ENCODE measurements at regions not wholly inside any gene's neighbourhood (a gene's known extent, or its start where the extent isn't known, plus 50 kb on each side); places are given as distances from the start of the nearest gene placed in this dataset.
"Not testable (repeated sequence)": the region's sequence is repeated elsewhere in the genome, so short reads cannot be mapped to it uniquely, and the experiment has no call there.

GRCh38 chr3:70737666-70738290 lies 425.3 kb upstream of the MDFIC2 start:
- no peak for DNase-seq (ENCODE audit: low spot score)

- peak; percentile 62 for DNase-seq (ENCODE audit: low spot score)
Measured at GRCh38 chr3:70736009-70736408, 423.6 kb upstream of the MDFIC2 start.

- no peak for DNase-seq (ENCODE audit: low spot score)
Measured at GRCh38 chr3:70734756-70735155, 422.3 kb upstream of the MDFIC2 start.

GRCh38 chr3:70731046-70731445 lies 418.6 kb upstream of the MDFIC2 start:
- no peak for DNase-seq (ENCODE audit: low spot score)

- DNase-seq (ENCODE audit: low spot score) = no peak
Measured at GRCh38 chr3:70729845-70730244, 417.4 kb upstream of the MDFIC2 start.

- DNase-seq (ENCODE audit: low spot score) = no peak
Measured at GRCh38 chr3:70728311-70728710, 415.9 kb upstream of the MDFIC2 start.

- DNase-seq (ENCODE audit: low spot score) = peak; percentile 15
Measured at GRCh38 chr3:70726961-70727360, 414.5 kb upstream of the MDFIC2 start.

GRCh38 chr3:70726096-70726938 lies 413.9 kb upstream of the MDFIC2 start:
- DNase-seq (ENCODE audit: low spot score) = no peak

- DNase-seq (ENCODE audit: low spot score) = no peak
Measured at GRCh38 chr3:70722018-70722417, 409.6 kb upstream of the MDFIC2 start.

GRCh38 chr3:70716832-70717231 lies 404.4 kb upstream of the MDFIC2 start:
- peak; percentile 48 for DNase-seq (ENCODE audit: low spot score)

- no peak for DNase-seq (ENCODE audit: low spot score)
Measured at GRCh38 chr3:70712449-70713082, 400.1 kb upstream of the MDFIC2 start.

- DNase-seq (ENCODE audit: low spot score) = no peak
Measured at GRCh38 chr3:70703305-70704102, 391.1 kb upstream of the MDFIC2 start.

GRCh38 chr3:70702132-70702531 lies 389.7 kb upstream of the MDFIC2 start:
- DNase-seq (ENCODE audit: low spot score) = no peak

- no peak for DNase-seq (ENCODE audit: low spot score)
Measured at GRCh38 chr3:70684701-70685100, 372.3 kb upstream of the MDFIC2 start.

- not testable (repeated sequence) for DNase-seq (ENCODE audit: low spot score)
Measured at GRCh38 chr3:70675810-70676209, 363.4 kb upstream of the MDFIC2 start.

GRCh38 chr3:70658513-70659310 lies 346.3 kb upstream of the MDFIC2 start:
- DNase-seq (ENCODE audit: low spot score) = no peak

GRCh38 chr3:70657454-70657853 lies 345.0 kb upstream of the MDFIC2 start:
- no peak for DNase-seq (ENCODE audit: low spot score)

GRCh38 chr3:70647823-70648222 lies 335.4 kb upstream of the MDFIC2 start:
- DNase-seq (ENCODE audit: low spot score) = no peak

- DNase-seq (ENCODE audit: low spot score) = no peak
Measured at GRCh38 chr3:70647094-70647493, 334.7 kb upstream of the MDFIC2 start.

- no peak for DNase-seq (ENCODE audit: low spot score)
Measured at GRCh38 chr3:70646635-70647034, 334.2 kb upstream of the MDFIC2 start.

GRCh38 chr3:70640481-70640880 lies 328.0 kb upstream of the MDFIC2 start:
- no peak for DNase-seq (ENCODE audit: low spot score)
